WTC11 (cell line): ENCODE measurements at regions not wholly inside any gene's neighbourhood (a gene's known extent, or its start where the extent isn't known, plus 50 kb on each side); places are given as distances from the start of the nearest gene placed in this dataset.

Source experiments
- ATAC-seq: fragments of 200-7000 bp; cut with Tn5 transposase; 2 replicates; pipeline ENCODE4 v1.10.0; 2021; ENCODE audit warnings: mild to moderate bottlenecking, moderate library complexity
- CTCF ChIA-PET: fragments of 300-600 bp; sonication (Branson Sonifier 250); formaldehyde crosslinking; loops from one replicate; lab custom pipeline; 2021; ENCODE audit warnings: antibody characterized with exemption; lab: Charles Lee
- POLR2A ChIA-PET: fragments of 350-600 bp; sonication (Branson Sonifier 250); formaldehyde crosslinking; loops from one replicate; lab custom pipeline; 2021; ENCODE audit warnings: antibody characterized with exemption; lab: Charles Lee
- DNase-seq: peaks from one replicate; pipeline ENCODE4 v3.0.0; 2021; ENCODE audit warnings: low spot score
- H3K27ac Mint-ChIP-seq: 2 replicates; pipeline ENCODE4 v1.8.0; 2021; ENCODE audit warnings: mixed read lengths
- H3K27me3 Mint-ChIP-seq: 2 replicates; pipeline ENCODE4 v1.8.0; 2021; ENCODE audit warnings: low read depth, mild to moderate bottlenecking, moderate library complexity, mixed read lengths
- H3K36me3 Mint-ChIP-seq: 2 replicates; pipeline ENCODE4 v1.8.0; 2021; ENCODE audit warnings: mixed read lengths
- H3K4me1 Mint-ChIP-seq: 2 replicates; pipeline ENCODE4 v1.8.0; 2022; ENCODE audit warnings: mixed read lengths
- H3K4me3 Mint-ChIP-seq: 2 replicates; pipeline ENCODE4 v1.8.0; 2021; ENCODE audit warnings: mild to moderate bottlenecking, moderate library complexity, mixed read lengths
- H3K9me3 Mint-ChIP-seq: 2 replicates; pipeline ENCODE4 v1.8.0; 2021; ENCODE audit warnings: mixed read lengths
- AR ChIP-seq: fragments of 250-450 bp; sonication (Bioruptor Pico); IDR thresholded peaks from 2 replicates; pipeline ENCODE4 v1.9.0; 2021; ENCODE audit warnings: mild to moderate bottlenecking
- ARID4B ChIP-seq: sonication (generic); formaldehyde crosslinking; IDR thresholded peaks from 2 replicates; pipeline ENCODE4 v1.8.0; 2023; ENCODE audit warnings: missing genetic modification reagents, mild to moderate bottlenecking, borderline replicate concordance
- E2F1 ChIP-seq: sonication (generic); formaldehyde crosslinking; IDR thresholded peaks from 2 replicates; pipeline ENCODE4 v1.8.0; 2022; ENCODE audit warnings: mild to moderate bottlenecking, missing genetic modification reagents
- ELF4 ChIP-seq: sonication (generic); formaldehyde crosslinking; IDR thresholded peaks from 2 replicates; pipeline ENCODE4 v1.8.1; 2022; ENCODE audit warnings: low read depth, mild to moderate bottlenecking, moderate library complexity, missing genetic modification reagents
- ESRRA ChIP-seq: sonication (generic); formaldehyde crosslinking; IDR thresholded peaks from 2 replicates; pipeline ENCODE4 v1.8.1; 2022; ENCODE audit warnings: mild to moderate bottlenecking, missing genetic modification reagents, borderline replicate concordance
- GABPB1 ChIP-seq: sonication (generic); formaldehyde crosslinking; IDR thresholded peaks from 2 replicates; pipeline ENCODE4 v1.8.1; 2023; ENCODE audit warnings: mild to moderate bottlenecking, missing genetic modification reagents
- MYBL2 ChIP-seq: sonication (generic); formaldehyde crosslinking; IDR thresholded peaks from 2 replicates; pipeline ENCODE4 v1.8.1; 2023; ENCODE audit warnings: mild to moderate bottlenecking, moderate library complexity, missing genetic modification reagents
- NFE2L1 ChIP-seq: sonication (generic); formaldehyde crosslinking; IDR thresholded peaks from 2 replicates; pipeline ENCODE4 v1.8.1; 2023; ENCODE audit warnings: missing genetic modification reagents
- NFYB ChIP-seq: sonication (generic); formaldehyde crosslinking; conservative IDR thresholded peaks from 2 replicates; pipeline ENCODE4 v1.8.0; 2022; ENCODE audit warnings: low read depth, missing genetic modification reagents
- NR1H2 ChIP-seq: sonication (generic); formaldehyde crosslinking; IDR thresholded peaks from 2 replicates; pipeline ENCODE4 v1.9.0; 2021; ENCODE audit warnings: mild to moderate bottlenecking, moderate library complexity, missing genetic modification reagents
- NR2C2 ChIP-seq: sonication (generic); formaldehyde crosslinking; IDR thresholded peaks from 2 replicates; pipeline ENCODE4 v1.8.0; 2022; ENCODE audit warnings: mild to moderate bottlenecking, missing genetic modification reagents
- NR3C1 ChIP-seq: sonication (generic); formaldehyde crosslinking; conservative IDR thresholded peaks from 2 replicates; pipeline ENCODE4 v1.8.1; 2023; ENCODE audit warnings: low read depth, mild to moderate bottlenecking, missing genetic modification reagents
- STAT6 ChIP-seq: sonication (generic); formaldehyde crosslinking; conservative IDR thresholded peaks from 2 replicates; pipeline ENCODE4 v1.8.1; 2023; ENCODE audit warnings: mild to moderate bottlenecking, low read depth, missing genetic modification reagents, moderate library complexity
- ZNF512 ChIP-seq: sonication (generic); formaldehyde crosslinking; IDR thresholded peaks from 2 replicates; pipeline ENCODE4 v1.8.1; 2022; ENCODE audit warnings: missing genetic modification reagents, borderline replicate concordance

- no peak for DNase-seq
- Mint-ChIP-seq H3K9me3 (no peaks in the 10 kb centered on the region), H3K27me3 (no peaks in the 10 kb centered on the region), H3K27ac (no peak overlapping the region), H3K36me3 (no peaks in the 10 kb centered on the region), H3K4me1 (peaks cover 36% of the 10 kb centered on the region), H3K4me3 (no peak overlapping the region)
- CTCF ChIA-PET = no interaction called here
- no peak for ATAC-seq
- POLR2A ChIA-PET = no interaction called here
- TF ChIP-seq ELF4 (CRISPR knock-in tag) (no peak), NFYB (CRISPR knock-in tag) (no peak), AR (CRISPR knock-in tag) (no peak)
Measured at GRCh38 chr14:61215222-61216020, 65.7 kb downstream of the TMEM30B start.

- Mint-ChIP-seq H3K4me1 (peaks cover 21% of the 10 kb centered on the region), H3K9me3 (no peaks in the 10 kb centered on the region), H3K27ac (peak overlapping the region; percentile 63; the same call in 1 of the 2 replicates), H3K4me3 (no peak overlapping the region), H3K27me3 (no peaks in the 10 kb centered on the region), H3K36me3 (no peaks in the 10 kb centered on the region)
- no peak for DNase-seq
- ChIA-PET CTCF (no interaction called here), POLR2A (no interaction called here)
- no peak for TF ChIP-seq ARID4B (CRISPR knock-in tag)
- no peak for TF ChIP-seq NFE2L1 (CRISPR knock-in tag)
- no peak for TF ChIP-seq NR1H2 (CRISPR knock-in tag)
- TF ChIP-seq NR3C1 = no peak
- no peak for TF ChIP-seq E2F1 (CRISPR knock-in tag)
- TF ChIP-seq MYBL2 (CRISPR knock-in tag) = no peak
- no peak for TF ChIP-seq GABPB1 (CRISPR knock-in tag)
- no peak for ATAC-seq
Measured at GRCh38 chr14:61213920-61214319, 67.2 kb downstream of the TMEM30B start.

GRCh38 chr14:61213191-61213621 is 67.9 kb downstream of the TMEM30B start:
- CTCF ChIA-PET = no interaction called here
- no peaks in the 10 kb centered on the region for H3K27me3 Mint-ChIP-seq
- no peaks in the 10 kb centered on the region for H3K9me3 Mint-ChIP-seq
- H3K27ac Mint-ChIP-seq = peak overlapping the region; percentile 82; the same call in 1 of the 2 replicates
- H3K4me1 Mint-ChIP-seq = peaks cover 14% of the 10 kb centered on the region
- no peak overlapping the region for H3K4me3 Mint-ChIP-seq
- POLR2A ChIA-PET = no interaction called here
- TF ChIP-seq NR2C2 (CRISPR knock-in tag) (no peak), ESRRA (CRISPR knock-in tag) (no peak), STAT6 (no peak), ZNF512 (CRISPR knock-in tag) (no peak)
- no peaks in the 10 kb centered on the region for H3K36me3 Mint-ChIP-seq
- DNase-seq (no peak), ATAC-seq (no peak)
